HepG2 (cell line): ENCODE measurements at regions not wholly inside any gene's neighbourhood (a gene's known extent, or its start where the extent isn't known, plus 50 kb on each side); places are given as distances from the start of the nearest gene placed in this dataset.

Source experiments
- ATAC-seq: fragments of 200-7000 bp; cut with Tn5 transposase; 3 replicates; pipeline ENCODE4 v1.9.1; 2020; ENCODE audit warnings: mild to moderate bottlenecking, moderate library complexity
- BruUV-seq: library from RNA; stranded (reverse); fragments of 400-500 nt; replicated peaks from 2 replicates; lab custom pipeline; 2021; lab: Mats Ljungman, UMichigan
- CTCF ChIA-PET: fragments of 300-600 bp; formaldehyde crosslinking; extraction: SDS; loops from one replicate; lab custom pipeline; 2021; ENCODE audit warnings: low total read pairs, inconsistent platforms, low intra/inter-chr PET ratio; lab: Yijun Ruan, JAX
- POLR2A ChIA-PET: fragments of 350-600 bp; sonication (Branson Sonifier 250); formaldehyde crosslinking; loops from one replicate; lab custom pipeline; 2020; ENCODE audit warnings: antibody characterized with exemption, inconsistent platforms; lab: Yijun Ruan, JAX
- DNase-seq: peaks from one replicate; pipeline ENCODE4 v3.0.0-alpha.2; 2015; ENCODE audit warnings: low spot score
- FAIRE-seq: peaks from 3 replicates; lab custom pipeline; 2011; peaks lifted over from hg19 to GRCh38; lab: Jason Lieb, UNC
- H2AFZ ChIP-seq: one replicate; pipeline ENCODE4 v1.6.1; 2011; ENCODE audit warnings: low read length, inconsistent platforms
- H3K27ac ChIP-seq: fragments of 300-600 bp; 3 replicates; pipeline ENCODE4 v1.8.0; 2011; ENCODE audit warnings: mixed run types, mild to moderate bottlenecking, mixed read lengths, low read length, inconsistent platforms; ENCODE audit not compliant: insufficient read depth; ENCODE audit errors: extremely low read length
- H3K27me3 ChIP-seq, 2 experiments: fragments of 200-600 bp in 1 of 2; 2 replicates in 1 of 2; 3 replicates in 1 of 2; pipeline versions ENCODE4 v1.6.0 to v1.8.0; 2011; ENCODE audit warnings: low read length in 2 of 2, mild to moderate bottlenecking in 2 of 2, moderate library complexity in 2 of 2, inconsistent platforms in 1 of 2; ENCODE audit not compliant: insufficient read depth in 2 of 2, control insufficient read depth in 1 of 2
- H3K36me3 ChIP-seq, 2 experiments: fragments of 200-600 bp in 1 of 2; replicated peaks in 1 of 2; 2 replicates in 1 of 2; 3 replicates in 1 of 2; pipeline versions ENCODE4 v1.5.1 to v1.8.0; 2011; ENCODE audit warnings: low read length in 2 of 2, inconsistent platforms in 1 of 2; ENCODE audit not compliant: insufficient read depth in 2 of 2, control insufficient read depth in 1 of 2
- H3K4me1 ChIP-seq: 2 replicates; pipeline ENCODE4 v1.5.1; 2012; ENCODE audit warnings: low read length, inconsistent platforms; ENCODE audit not compliant: insufficient read depth
- H3K4me2 ChIP-seq: 2 replicates; pipeline ENCODE4 v1.6.0; 2011; ENCODE audit warnings: low read depth, low read length, inconsistent platforms
- H3K4me3 ChIP-seq, 3 experiments: fragments of 200-600 bp in 1 of 3; sonication (generic), shearing (Covaris generic) in 1 of 3; replicated peaks in 1 of 3; 2 replicates each; pipeline ENCODE4 v1.5.1; 2011 to 2016; ENCODE audit warnings: low read length in 3 of 3, inconsistent platforms in 2 of 3, low read depth in 2 of 3, mild to moderate bottlenecking in 2 of 3, control low read depth in 1 of 3, mixed read lengths in 1 of 3; ENCODE audit not compliant: insufficient read depth in 1 of 3
- H3K79me2 ChIP-seq: one replicate; pipeline ENCODE4 v1.6.1; 2011; ENCODE audit warnings: low read length, inconsistent platforms; ENCODE audit not compliant: insufficient read depth
- H3K9ac ChIP-seq: 2 replicates; pipeline ENCODE4 v1.6.0; 2011; ENCODE audit warnings: mild to moderate bottlenecking, low read depth, low read length, inconsistent platforms; ENCODE audit not compliant: insufficient read depth
- H3K9me3 ChIP-seq: 2 replicates; pipeline ENCODE4 v1.5.1; 2012; ENCODE audit warnings: mild to moderate bottlenecking, low read length
- H4K20me1 ChIP-seq: 2 replicates; pipeline ENCODE4 v1.6.0; 2011; ENCODE audit warnings: inconsistent platforms, mild to moderate bottlenecking, low read length, moderate library complexity; ENCODE audit not compliant: insufficient read depth
- GATAD1 ChIP-seq: IDR thresholded peaks from 2 replicates; pipeline ENCODE4 v1.6.1; 2016; ENCODE audit warnings: missing genetic modification reagents, missing compliant biosample characterization
- HDAC2 ChIP-seq: sonication (generic); formaldehyde crosslinking; IDR thresholded peaks from 2 replicates; pipeline ENCODE4 v1.4.0; 2020; ENCODE audit warnings: missing genetic modification reagents
- HMG20A ChIP-seq: IDR thresholded peaks from 2 replicates; pipeline ENCODE4 v1.6.1; 2016; ENCODE audit warnings: borderline replicate concordance
- HNRNPUL1 ChIP-seq: fragments of 200-400 bp; formaldehyde crosslinking; IDR thresholded peaks from 2 replicates; pipeline ENCODE4 v1.6.1; 2017; ENCODE audit warnings: low read depth, mild to moderate bottlenecking, low read length, moderate library complexity
- KDM1A ChIP-seq: IDR thresholded peaks from 2 replicates; pipeline ENCODE4 v1.6.1; 2016; ENCODE audit warnings: missing compliant biosample characterization
- NCOA1 ChIP-seq: sonication (generic); formaldehyde crosslinking; IDR thresholded peaks from 2 replicates; pipeline ENCODE4 v1.9.0; 2021; ENCODE audit warnings: missing genetic modification reagents
- PLRG1 ChIP-seq: fragments of 450-650 bp; conservative IDR thresholded peaks from 2 replicates; pipeline ENCODE4 v1.6.1; 2016
- ZC3H13 ChIP-seq: sonication (generic); formaldehyde crosslinking; IDR thresholded peaks from 2 replicates; pipeline ENCODE4 v1.8.1; 2023; ENCODE audit warnings: mild to moderate bottlenecking, missing genetic modification reagents, moderate library complexity
- ZNF282 ChIP-seq: fragments of 450-650 bp; IDR thresholded peaks from 2 replicates; pipeline ENCODE4 v1.6.1; 2018; ENCODE audit not compliant: partially characterized antibody
- ZNF44 ChIP-seq: sonication (generic); formaldehyde crosslinking; IDR thresholded peaks from 2 replicates; pipeline ENCODE4 v1.5.1; 2020; ENCODE audit warnings: mild to moderate bottlenecking, missing genetic modification reagents
- ZNF746 ChIP-seq: sonication (generic); formaldehyde crosslinking; IDR thresholded peaks from 2 replicates; pipeline ENCODE4 v1.8.0; 2022; ENCODE audit warnings: mild to moderate bottlenecking, missing genetic modification reagents
- ZNF766 ChIP-seq: sonication (generic); formaldehyde crosslinking; IDR thresholded peaks from 2 replicates; pipeline ENCODE4 v1.5.0; 2020; ENCODE audit warnings: missing genetic modification reagents, borderline replicate concordance
- ZNF788 ChIP-seq: sonication (generic); formaldehyde crosslinking; IDR thresholded peaks from 2 replicates; pipeline ENCODE4 v1.5.0; 2020; ENCODE audit warnings: mild to moderate bottlenecking, missing genetic modification reagents, borderline replicate concordance
- ZZZ3 ChIP-seq: sonication (generic); formaldehyde crosslinking; IDR thresholded peaks from 2 replicates; pipeline ENCODE4 v1.4.0; 2020; ENCODE audit warnings: missing genetic modification reagents, mild to moderate bottlenecking, borderline replicate concordance
- WGBS: methylation state at CpG from one replicate; pipeline ENCODE4 v1.1.6; 2017; ENCODE audit warnings: low lambda C conversion rate; 5-methylcytosine and 5-hydroxymethylcytosine counted together
- in situ Hi-C: cut with HindIII; loops from 2 replicates; pipeline ENCODE4 v1.10.0; 2017; ENCODE audit warnings: low pct_unique_long_range_greater_than_20kb; ENCODE audit not compliant: extremely low pct_ligation_motif_present
- intact Hi-C: fragments of 100-400 bp; cut with micrococcal nuclease; formaldehyde crosslinking; loops from one replicate; pipeline ENCODE4 v1.10.0; 2022; ENCODE audit not compliant: unreplicated experiment
- TF ChIP-seq, protein P1 (sequence below): sonication (generic); formaldehyde crosslinking; IDR thresholded peaks from 2 replicates; pipeline ENCODE4 v1.9.0; 2022; ENCODE audit warnings: low read depth, missing genetic modification reagents
- TF ChIP-seq, protein P2 (sequence below): sonication (generic); formaldehyde crosslinking; IDR thresholded peaks from 2 replicates; pipeline ENCODE4 v1.8.0; 2022; ENCODE audit warnings: mild to moderate bottlenecking, missing genetic modification reagents
- TF ChIP-seq, protein P3 (sequence below): sonication (generic); formaldehyde crosslinking; IDR thresholded peaks from 2 replicates; pipeline ENCODE4 v1.5.0; 2020; ENCODE audit warnings: mild to moderate bottlenecking, missing genetic modification reagents, borderline replicate concordance
- TF ChIP-seq, protein P4 (sequence below): IDR thresholded peaks from 2 replicates; pipeline ENCODE4 v1.6.1; 2016; ENCODE audit warnings: mild to moderate bottlenecking, missing biosample characterization, missing genetic modification reagents
- TF ChIP-seq, protein P5 (sequence below): sonication (generic); formaldehyde crosslinking; IDR thresholded peaks from 2 replicates; pipeline ENCODE4 v1.4.0; 2020; ENCODE audit warnings: missing genetic modification reagents

DNA sequence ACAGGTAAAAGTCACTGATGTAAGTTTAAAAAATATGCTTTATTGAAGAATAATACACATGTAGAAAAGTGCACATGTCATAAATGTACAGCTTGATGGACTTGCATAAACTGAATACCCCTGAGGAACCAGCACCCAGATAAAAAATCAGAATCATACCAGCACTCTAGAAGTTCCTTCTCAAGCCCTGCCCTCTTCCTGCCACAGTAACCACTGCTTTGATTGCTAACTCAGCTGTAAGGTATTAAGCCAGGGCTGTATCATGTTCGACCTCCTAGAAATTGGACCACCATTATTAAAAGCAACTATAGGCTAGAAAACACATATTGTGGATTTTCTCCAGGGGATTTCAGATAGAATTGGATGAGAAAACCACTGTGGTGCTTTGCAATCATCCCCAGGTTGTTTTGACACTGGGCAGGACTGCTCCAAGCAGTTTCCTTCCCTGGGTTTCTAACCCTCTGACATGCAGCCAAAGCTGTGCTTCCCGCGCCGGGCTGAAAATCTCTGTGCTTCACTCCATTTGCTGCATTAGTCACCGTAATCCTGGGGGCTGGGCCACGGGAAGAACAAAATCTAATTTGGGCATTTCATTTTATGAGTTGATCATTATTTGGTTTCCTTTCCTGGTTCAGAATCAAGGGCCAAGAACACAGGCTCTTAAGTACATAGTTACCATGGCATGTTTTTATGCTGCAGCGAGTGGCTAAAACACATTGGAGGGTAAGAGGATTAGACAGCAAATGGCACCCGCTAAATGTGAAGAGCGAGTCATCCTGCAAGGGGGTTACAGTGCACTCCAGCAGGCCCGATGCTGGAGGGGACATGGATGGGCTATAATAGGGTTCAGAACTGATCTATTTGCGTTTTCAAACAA lies 139.4 kb upstream of the IL12B start:
- no peak for FAIRE-seq
- H2AFZ ChIP-seq: no peak overlapping the region
- no peak overlapping the region for H3K27ac ChIP-seq
- no TSS peak for BruUV-seq
- in situ Hi-C loops: no loop called here
- peaks cover 5% of the 10 kb centered on the region; the same call in 1 of the 2 replicates for H3K9me3 ChIP-seq
- H3K27me3 ChIP-seq: no peaks in the 10 kb centered on the region; a peak in 1 of 5 replicates
- ATAC-seq: no peak
- H4K20me1 ChIP-seq: no peaks in the 10 kb centered on the region
- no peaks in the 10 kb centered on the region for H3K4me1 ChIP-seq
- H3K9ac ChIP-seq: no peak overlapping the region
- no peak for DNase-seq
- H3K36me3 ChIP-seq: no peaks in the 10 kb centered on the region
- H3K4me2 ChIP-seq: no peak overlapping the region
- H3K4me3 ChIP-seq: no peak overlapping the region
- TF ChIP-seq ZNF788 (CRISPR knock-in tag) (no peak), HNRNPUL1 (no peak), ZZZ3 (CRISPR knock-in tag) (no peak), GATAD1 (no peak), ZNF766 (CRISPR knock-in tag) (no peak), ZNF746 (CRISPR knock-in tag) (no peak), ZC3H13 (CRISPR knock-in tag) (no peak), HDAC2 (CRISPR knock-in tag) (no peak), NCOA1 (CRISPR knock-in tag) (no peak), ZNF282 (no peak), KDM1A (CRISPR knock-in tag) (no peak), HMG20A (no peak), PLRG1 (no peak), ZNF44 (CRISPR knock-in tag) (no peak)
- TF ChIP-seq, protein P1, sequence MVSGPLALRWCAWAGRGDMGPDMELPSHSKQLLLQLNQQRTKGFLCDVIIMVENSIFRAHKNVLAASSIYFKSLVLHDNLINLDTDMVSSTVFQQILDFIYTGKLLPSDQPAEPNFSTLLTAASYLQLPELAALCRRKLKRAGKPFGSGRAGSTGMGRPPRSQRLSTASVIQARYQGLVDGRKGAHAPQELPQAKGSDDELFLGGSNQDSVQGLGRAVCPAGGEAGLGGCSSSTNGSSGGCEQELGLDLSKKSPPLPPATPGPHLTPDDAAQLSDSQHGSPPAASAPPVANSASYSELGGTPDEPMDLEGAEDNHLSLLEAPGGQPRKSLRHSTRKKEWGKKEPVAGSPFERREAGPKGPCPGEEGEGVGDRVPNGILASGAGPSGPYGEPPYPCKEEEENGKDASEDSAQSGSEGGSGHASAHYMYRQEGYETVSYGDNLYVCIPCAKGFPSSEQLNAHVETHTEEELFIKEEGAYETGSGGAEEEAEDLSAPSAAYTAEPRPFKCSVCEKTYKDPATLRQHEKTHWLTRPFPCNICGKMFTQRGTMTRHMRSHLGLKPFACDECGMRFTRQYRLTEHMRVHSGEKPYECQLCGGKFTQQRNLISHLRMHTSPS: no peak
- TF ChIP-seq, protein P2, sequence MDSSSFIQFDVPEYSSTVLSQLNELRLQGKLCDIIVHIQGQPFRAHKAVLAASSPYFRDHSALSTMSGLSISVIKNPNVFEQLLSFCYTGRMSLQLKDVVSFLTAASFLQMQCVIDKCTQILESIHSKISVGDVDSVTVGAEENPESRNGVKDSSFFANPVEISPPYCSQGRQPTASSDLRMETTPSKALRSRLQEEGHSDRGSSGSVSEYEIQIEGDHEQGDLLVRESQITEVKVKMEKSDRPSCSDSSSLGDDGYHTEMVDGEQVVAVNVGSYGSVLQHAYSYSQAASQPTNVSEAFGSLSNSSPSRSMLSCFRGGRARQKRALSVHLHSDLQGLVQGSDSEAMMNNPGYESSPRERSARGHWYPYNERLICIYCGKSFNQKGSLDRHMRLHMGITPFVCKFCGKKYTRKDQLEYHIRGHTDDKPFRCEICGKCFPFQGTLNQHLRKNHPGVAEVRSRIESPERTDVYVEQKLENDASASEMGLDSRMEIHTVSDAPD (CRISPR knock-in tag): no peak
- TF ChIP-seq, protein P3, sequence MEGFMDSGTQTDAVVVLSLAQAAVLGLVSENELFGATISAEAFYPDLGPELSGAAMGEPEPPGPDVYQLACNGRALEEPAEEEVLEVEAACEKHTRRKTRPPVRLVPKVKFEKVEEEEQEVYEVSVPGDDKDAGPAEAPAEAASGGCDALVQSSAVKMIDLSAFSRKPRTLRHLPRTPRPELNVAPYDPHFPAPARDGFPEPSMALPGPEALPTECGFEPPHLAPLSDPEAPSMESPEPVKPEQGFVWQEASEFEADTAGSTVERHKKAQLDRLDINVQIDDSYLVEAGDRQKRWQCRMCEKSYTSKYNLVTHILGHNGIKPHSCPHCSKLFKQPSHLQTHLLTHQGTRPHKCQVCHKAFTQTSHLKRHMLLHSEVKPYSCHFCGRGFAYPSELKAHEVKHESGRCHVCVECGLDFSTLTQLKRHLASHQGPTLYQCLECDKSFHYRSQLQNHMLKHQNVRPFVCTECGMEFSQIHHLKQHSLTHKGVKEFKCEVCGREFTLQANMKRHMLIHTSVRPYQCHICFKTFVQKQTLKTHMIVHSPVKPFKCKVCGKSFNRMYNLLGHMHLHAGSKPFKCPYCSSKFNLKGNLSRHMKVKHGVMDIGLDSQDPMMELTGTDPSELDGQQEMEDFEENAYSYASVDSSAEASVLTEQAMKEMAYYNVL: no peak
- TF ChIP-seq, protein P4, sequence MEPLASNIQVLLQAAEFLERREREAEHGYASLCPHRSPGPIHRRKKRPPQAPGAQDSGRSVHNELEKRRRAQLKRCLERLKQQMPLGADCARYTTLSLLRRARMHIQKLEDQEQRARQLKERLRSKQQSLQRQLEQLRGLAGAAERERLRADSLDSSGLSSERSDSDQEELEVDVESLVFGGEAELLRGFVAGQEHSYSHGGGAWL: no peak
- TF ChIP-seq, protein P5, sequence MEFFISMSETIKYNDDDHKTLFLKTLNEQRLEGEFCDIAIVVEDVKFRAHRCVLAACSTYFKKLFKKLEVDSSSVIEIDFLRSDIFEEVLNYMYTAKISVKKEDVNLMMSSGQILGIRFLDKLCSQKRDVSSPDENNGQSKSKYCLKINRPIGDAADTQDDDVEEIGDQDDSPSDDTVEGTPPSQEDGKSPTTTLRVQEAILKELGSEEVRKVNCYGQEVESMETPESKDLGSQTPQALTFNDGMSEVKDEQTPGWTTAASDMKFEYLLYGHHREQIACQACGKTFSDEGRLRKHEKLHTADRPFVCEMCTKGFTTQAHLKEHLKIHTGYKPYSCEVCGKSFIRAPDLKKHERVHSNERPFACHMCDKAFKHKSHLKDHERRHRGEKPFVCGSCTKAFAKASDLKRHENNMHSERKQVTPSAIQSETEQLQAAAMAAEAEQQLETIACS (CRISPR knock-in tag): no peak
- no peaks in the 10 kb centered on the region for H3K79me2 ChIP-seq
- WGBS: 45% methylated on average over 11 of the region's 11 CpGs
- ChIA-PET POLR2A (no interaction called here), CTCF (no interaction called here)
- intact Hi-C loops: loop anchor here (5.0 kb wide), 1 partner anchor 1123 kb away; no protein-coding TSS in a partner anchor
